DOHH2 (cell line): ENCODE measurements at regions not wholly inside any gene's neighbourhood (a gene's known extent, or its start where the extent isn't known, plus 50 kb on each side); places are given as distances from the start of the nearest gene placed in this dataset.
A peak's percentile ranks its signal among the peaks of the same experiment; 100 is the strongest.

Experiments
- H3F3A ChIP-seq: fragments of 200-600 bp; sonication (generic), shearing (Covaris generic); 2 replicates; pipeline ENCODE4 v1.6.0; 2016; ENCODE audit warnings: antibody characterized with exemption, mild to moderate bottlenecking; ENCODE audit not compliant: control insufficient read depth, insufficient read depth
- H3K27ac ChIP-seq: fragments of 200-600 bp; sonication (generic); 2 replicates; pipeline ENCODE4 v1.5.1; 2014; ENCODE audit warnings: low read depth, mild to moderate bottlenecking, low read length, moderate library complexity
- H3K27me3 ChIP-seq: fragments of 200-600 bp; sonication (generic); 2 replicates; pipeline ENCODE4 v1.6.1; 2014; ENCODE audit warnings: mild to moderate bottlenecking, low read length, mixed read lengths; ENCODE audit not compliant: control insufficient read depth
- H3K36me3 ChIP-seq: fragments of 200-600 bp; sonication (generic); 2 replicates; pipeline ENCODE4 v1.6.1; 2014; ENCODE audit warnings: mild to moderate bottlenecking, low read length, moderate library complexity, mixed read lengths; ENCODE audit not compliant: control insufficient read depth
- H3K4me1 ChIP-seq: fragments of 200-600 bp; sonication (generic); 2 replicates; pipeline ENCODE4 v1.6.1; 2014; ENCODE audit warnings: mild to moderate bottlenecking, low read length, mixed read lengths; ENCODE audit not compliant: control insufficient read depth
- H3K4me2 ChIP-seq: fragments of 200-600 bp; sonication (generic); 2 replicates; pipeline ENCODE4 v1.6.0; 2014; ENCODE audit warnings: mild to moderate bottlenecking, low read length, moderate library complexity
- H3K4me3 ChIP-seq: fragments of 200-600 bp; sonication (generic); 2 replicates; pipeline ENCODE4 v1.5.1; 2014; ENCODE audit warnings: mild to moderate bottlenecking, low read length, mixed read lengths
- H3K79me2 ChIP-seq: fragments of 200-600 bp; sonication (generic); 2 replicates; pipeline ENCODE4 v1.6.1; 2014; ENCODE audit warnings: mild to moderate bottlenecking, low read length, mixed read lengths; ENCODE audit not compliant: control insufficient read depth
- H3K9me2 ChIP-seq: fragments of 200-600 bp; sonication (generic); replicated peaks from 2 replicates; pipeline ENCODE4 v1.6.1; 2014; ENCODE audit warnings: mild to moderate bottlenecking, low read length, mixed read lengths; ENCODE audit not compliant: control insufficient read depth
- H3K9me3 ChIP-seq: fragments of 200-600 bp; sonication (generic); 2 replicates; pipeline ENCODE4 v1.6.1; 2014; ENCODE audit warnings: antibody characterized with exemption, low read length, mixed read lengths; ENCODE audit not compliant: control insufficient read depth, insufficient read depth
- H4K20me1 ChIP-seq: fragments of 200-600 bp; sonication (generic); 2 replicates; pipeline ENCODE4 v1.6.0; 2014; ENCODE audit warnings: low read depth, mild to moderate bottlenecking, antibody characterized with exemption, low read length, moderate library complexity; ENCODE audit not compliant: control insufficient read depth, insufficient read depth
- EZH2phosphoT487 ChIP-seq: fragments of 200-600 bp; sonication (generic); IDR thresholded peaks from 2 replicates; pipeline ENCODE4 v1.6.1; 2017; ENCODE audit warnings: borderline replicate concordance, mild to moderate bottlenecking, antibody characterized with exemption, low read length, moderate library complexity, mixed read lengths
- TF ChIP-seq, protein P1 (sequence below): fragments of 200-600 bp; sonication (generic); IDR thresholded peaks from one replicate; pipeline ENCODE4 v1.5.1; 2014; ENCODE audit warnings: antibody characterized with exemption, mild to moderate bottlenecking, low read depth, low read length; ENCODE audit not compliant: poor library complexity, severe bottlenecking

DNA sequence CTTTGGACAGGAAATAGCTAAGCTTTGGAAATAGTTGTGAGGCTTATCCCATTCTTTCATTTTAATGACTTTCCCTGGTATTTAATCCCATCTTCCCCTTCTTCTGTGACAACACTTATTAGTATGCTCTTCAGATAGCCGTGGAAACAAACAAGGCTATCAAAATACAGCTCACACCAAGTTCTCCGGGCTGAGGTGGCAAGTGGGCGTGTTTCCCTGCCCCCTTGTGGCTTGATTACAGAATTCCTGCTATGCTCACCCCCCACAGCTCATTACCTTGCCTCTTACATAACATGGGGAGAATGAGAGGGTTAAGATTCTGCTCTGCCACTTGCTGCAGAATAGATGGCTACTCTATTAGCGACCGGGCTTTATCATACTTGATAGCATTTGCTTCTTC is 437.1 kb upstream of the TLE4 start:
- Histone ChIP-seq H3K27ac (no peak overlapping the region), H3K9me3 (no peaks in the 10 kb centered on the region), H3F3A (no peaks in the 10 kb centered on the region), H3K4me2 (no peak overlapping the region), H3K9me2 (no peaks in the 10 kb centered on the region), H4K20me1 (no peaks in the 10 kb centered on the region), H3K4me3 (no peak overlapping the region), H3K36me3 (no peaks in the 10 kb centered on the region), H3K27me3 (no peaks in the 10 kb centered on the region), H3K4me1 (no peaks in the 10 kb centered on the region), H3K79me2 (no peaks in the 10 kb centered on the region)
- TF ChIP-seq EZH2phosphoT487: no peak
- TF ChIP-seq, protein P1, sequence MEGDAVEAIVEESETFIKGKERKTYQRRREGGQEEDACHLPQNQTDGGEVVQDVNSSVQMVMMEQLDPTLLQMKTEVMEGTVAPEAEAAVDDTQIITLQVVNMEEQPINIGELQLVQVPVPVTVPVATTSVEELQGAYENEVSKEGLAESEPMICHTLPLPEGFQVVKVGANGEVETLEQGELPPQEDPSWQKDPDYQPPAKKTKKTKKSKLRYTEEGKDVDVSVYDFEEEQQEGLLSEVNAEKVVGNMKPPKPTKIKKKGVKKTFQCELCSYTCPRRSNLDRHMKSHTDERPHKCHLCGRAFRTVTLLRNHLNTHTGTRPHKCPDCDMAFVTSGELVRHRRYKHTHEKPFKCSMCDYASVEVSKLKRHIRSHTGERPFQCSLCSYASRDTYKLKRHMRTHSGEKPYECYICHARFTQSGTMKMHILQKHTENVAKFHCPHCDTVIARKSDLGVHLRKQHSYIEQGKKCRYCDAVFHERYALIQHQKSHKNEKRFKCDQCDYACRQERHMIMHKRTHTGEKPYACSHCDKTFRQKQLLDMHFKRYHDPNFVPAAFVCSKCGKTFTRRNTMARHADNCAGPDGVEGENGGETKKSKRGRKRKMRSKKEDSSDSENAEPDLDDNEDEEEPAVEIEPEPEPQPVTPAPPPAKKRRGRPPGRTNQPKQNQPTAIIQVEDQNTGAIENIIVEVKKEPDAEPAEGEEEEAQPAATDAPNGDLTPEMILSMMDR: peak; percentile 45

DNA sequence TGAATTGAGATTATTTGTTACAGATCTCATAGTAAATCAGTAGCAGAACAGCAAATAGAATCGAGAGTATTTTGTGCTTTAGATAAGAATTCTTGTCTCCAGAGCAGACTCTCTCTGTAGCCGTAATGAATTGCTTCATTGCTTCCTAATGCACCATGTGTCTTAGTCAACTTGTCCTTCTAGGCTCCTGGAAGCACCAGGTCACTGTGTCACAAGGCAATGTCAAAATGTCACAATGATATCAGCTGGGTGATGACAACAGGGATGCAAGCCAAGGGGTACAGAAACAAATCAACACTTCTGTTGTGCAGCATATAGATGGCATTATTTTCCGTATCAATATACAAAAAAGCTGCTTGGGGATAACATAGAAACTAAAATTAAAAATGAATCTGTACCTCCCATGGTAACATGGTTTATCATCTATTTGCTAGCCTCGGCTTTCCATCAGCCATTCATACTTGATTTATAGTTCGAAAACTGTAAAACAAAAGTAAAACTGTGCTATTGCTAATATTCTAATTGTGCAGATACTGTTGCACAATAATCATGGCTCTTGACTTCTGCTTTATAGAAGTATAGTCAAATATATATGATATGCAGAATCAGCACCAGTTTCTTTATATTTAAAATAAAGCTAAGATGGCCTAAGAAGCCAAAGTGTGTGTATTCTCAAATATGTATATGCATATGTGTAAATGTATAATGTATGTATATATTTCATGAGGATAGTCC is 435.9 kb upstream of the TLE4 start:
- H3K4me1 ChIP-seq: no peaks in the 10 kb centered on the region
- H3F3A ChIP-seq: no peaks in the 10 kb centered on the region
- H3K9me2 ChIP-seq: no peaks in the 10 kb centered on the region
- TF ChIP-seq EZH2phosphoT487: no peak
- TF ChIP-seq, protein P1: no peak
- H3K79me2 ChIP-seq: no peaks in the 10 kb centered on the region
- no peak overlapping the region for H3K27ac ChIP-seq
- H3K36me3 ChIP-seq: no peaks in the 10 kb centered on the region
- no peak overlapping the region for H3K4me2 ChIP-seq
- no peaks in the 10 kb centered on the region for H3K27me3 ChIP-seq
- H4K20me1 ChIP-seq: no peaks in the 10 kb centered on the region
- no peak overlapping the region for H3K4me3 ChIP-seq
- H3K9me3 ChIP-seq: no peaks in the 10 kb centered on the region

DNA sequence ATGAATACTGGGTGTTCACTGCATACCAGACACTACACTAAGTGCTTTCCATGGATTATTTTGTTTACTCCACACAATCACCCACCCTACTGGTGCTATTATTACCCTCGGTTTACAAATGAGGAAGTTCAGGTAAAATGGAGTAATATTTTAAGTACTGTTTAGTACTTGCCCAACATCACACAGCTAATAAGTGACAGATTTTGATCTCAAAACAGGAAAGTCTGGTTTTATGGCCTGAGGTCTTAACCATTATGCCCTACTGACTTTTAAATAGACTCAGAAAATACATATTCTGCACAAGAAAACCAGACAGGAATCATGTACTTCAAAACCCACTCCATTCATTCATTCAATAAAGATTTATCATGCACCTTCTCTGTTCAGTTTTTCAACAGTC is 431.0 kb upstream of the TLE4 start:
- Histone ChIP-seq H3K79me2 (no peaks in the 10 kb centered on the region), H3K27ac (no peak overlapping the region), H3F3A (no peaks in the 10 kb centered on the region), H3K9me2 (no peaks in the 10 kb centered on the region), H3K4me2 (no peak overlapping the region), H4K20me1 (no peaks in the 10 kb centered on the region), H3K36me3 (no peaks in the 10 kb centered on the region), H3K9me3 (no peaks in the 10 kb centered on the region), H3K4me3 (no peak overlapping the region), H3K4me1 (no peaks in the 10 kb centered on the region), H3K27me3 (no peaks in the 10 kb centered on the region)
- TF ChIP-seq EZH2phosphoT487: no peak
- TF ChIP-seq, protein P1: no peak
